ENCODE measurements at regions not wholly inside any gene's neighbourhood (a gene's known extent, or its start where the extent isn't known, plus 50 kb on each side); places are given as distances from the start of the nearest gene placed in this dataset.

- TF ChIP-seq IRF2 (CRISPR knock-in tag; IDR thresholded peaks at IDR 0.05), result no peak
- no peak for TF ChIP-seq MAFG (tag; conservative IDR thresholded peaks at IDR 0.05)
- no peak for TF ChIP-seq DPF2 (IDR thresholded peaks at IDR 0.05)
- no peak for TF ChIP-seq PPARD (CRISPR knock-in tag; IDR thresholded peaks at IDR 0.05)
- no peak for TF ChIP-seq ARID2 (IDR thresholded peaks at IDR 0.05)
These were observed 230.9 kb downstream of the NSUN3 start (continued) for GRCh38 chr3:94293793-94294195.

GRCh38 chr3:94294806-94295205 is 231.9 kb downstream of the NSUN3 start:
- Histone ChIP-seq H3K36me3 (ENCODE audit: control insufficient read depth, insufficient read depth, low read length) (no peaks in the 10 kb centered on the region), H3K4me1 (replicated peaks in 1 of 2; ENCODE audit: control insufficient read depth in 2 of 2, insufficient read depth in 2 of 2, low read length in 2 of 2) (no peaks in the 10 kb centered on the region), H3K9me3 (replicated peaks; ENCODE audit: control insufficient read depth, insufficient read depth, low read depth, low read length) (no peaks in the 10 kb centered on the region), H3K4me3 (no peak overlapping the region), H3K27ac (ENCODE audit: extremely low read depth, low read depth, low read length) (no peak overlapping the region), H3K9me1 (ENCODE audit: control insufficient read depth, insufficient read depth, low read length) (no peaks in the 10 kb centered on the region), H4K20me1 (replicated peaks; ENCODE audit: control insufficient read depth, insufficient read depth, low read length) (no peaks in the 10 kb centered on the region), H3K27me3 (ENCODE audit: control insufficient read depth in 2 of 2, insufficient read depth in 2 of 2, low read length in 2 of 2) (no peaks in the 10 kb centered on the region), H3K79me2 (ENCODE audit: control insufficient read depth, insufficient read depth, low read length) (no peaks in the 10 kb centered on the region), H3K4me2 (ENCODE audit: insufficient read depth, low read length) (no peak overlapping the region), H2AFZ (ENCODE audit: low read depth, low read length) (no peak overlapping the region), H3K9ac (ENCODE audit: insufficient read depth in 1 of 2, low read depth in 2 of 2, low read length in 2 of 2) (no peak overlapping the region)
- CTCF ChIA-PET (ENCODE audit: low intra/inter-chr PET ratio), result no interaction called here
- DNase-seq (ENCODE audit: extremely low read depth in 1 of 4, low spot score in 3 of 4) (no peak), ATAC-seq (no peak), FAIRE-seq (no peak)
- WGBS (ENCODE audit: insufficient coverage, low coverage, missing lambda C conversion rate), result 0% methylated on average over 1 of the region's 1 CpG
- TF ChIP-seq WHSC1 (IDR thresholded peaks at IDR 0.05; ENCODE audit: low read length) (no peak), FOXJ2 (tag; IDR thresholded peaks at IDR 0.05) (no peak), PTRF (tag; IDR thresholded peaks at IDR 0.05) (no peak), CEBPZ (IDR thresholded peaks at IDR 0.05; ENCODE audit: borderline replicate concordance, low read depth, low read length) (no peak), CCAR2 (IDR thresholded peaks at IDR 0.05; ENCODE audit: low read depth, low read length) (no peak)
- TF ChIP-seq, protein P1, sequence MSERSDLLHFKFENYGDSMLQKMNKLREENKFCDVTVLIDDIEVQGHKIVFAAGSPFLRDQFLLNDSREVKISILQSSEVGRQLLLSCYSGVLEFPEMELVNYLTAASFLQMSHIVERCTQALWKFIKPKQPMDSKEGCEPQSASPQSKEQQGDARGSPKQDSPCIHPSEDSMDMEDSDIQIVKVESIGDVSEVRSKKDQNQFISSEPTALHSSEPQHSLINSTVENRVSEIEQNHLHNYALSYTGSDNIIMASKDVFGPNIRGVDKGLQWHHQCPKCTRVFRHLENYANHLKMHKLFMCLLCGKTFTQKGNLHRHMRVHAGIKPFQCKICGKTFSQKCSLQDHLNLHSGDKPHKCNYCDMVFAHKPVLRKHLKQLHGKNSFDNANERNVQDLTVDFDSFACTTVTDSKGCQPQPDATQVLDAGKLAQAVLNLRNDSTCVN (CRISPR knock-in tag; IDR thresholded peaks at IDR 0.05), result no peak
- TF ChIP-seq, protein P2, sequence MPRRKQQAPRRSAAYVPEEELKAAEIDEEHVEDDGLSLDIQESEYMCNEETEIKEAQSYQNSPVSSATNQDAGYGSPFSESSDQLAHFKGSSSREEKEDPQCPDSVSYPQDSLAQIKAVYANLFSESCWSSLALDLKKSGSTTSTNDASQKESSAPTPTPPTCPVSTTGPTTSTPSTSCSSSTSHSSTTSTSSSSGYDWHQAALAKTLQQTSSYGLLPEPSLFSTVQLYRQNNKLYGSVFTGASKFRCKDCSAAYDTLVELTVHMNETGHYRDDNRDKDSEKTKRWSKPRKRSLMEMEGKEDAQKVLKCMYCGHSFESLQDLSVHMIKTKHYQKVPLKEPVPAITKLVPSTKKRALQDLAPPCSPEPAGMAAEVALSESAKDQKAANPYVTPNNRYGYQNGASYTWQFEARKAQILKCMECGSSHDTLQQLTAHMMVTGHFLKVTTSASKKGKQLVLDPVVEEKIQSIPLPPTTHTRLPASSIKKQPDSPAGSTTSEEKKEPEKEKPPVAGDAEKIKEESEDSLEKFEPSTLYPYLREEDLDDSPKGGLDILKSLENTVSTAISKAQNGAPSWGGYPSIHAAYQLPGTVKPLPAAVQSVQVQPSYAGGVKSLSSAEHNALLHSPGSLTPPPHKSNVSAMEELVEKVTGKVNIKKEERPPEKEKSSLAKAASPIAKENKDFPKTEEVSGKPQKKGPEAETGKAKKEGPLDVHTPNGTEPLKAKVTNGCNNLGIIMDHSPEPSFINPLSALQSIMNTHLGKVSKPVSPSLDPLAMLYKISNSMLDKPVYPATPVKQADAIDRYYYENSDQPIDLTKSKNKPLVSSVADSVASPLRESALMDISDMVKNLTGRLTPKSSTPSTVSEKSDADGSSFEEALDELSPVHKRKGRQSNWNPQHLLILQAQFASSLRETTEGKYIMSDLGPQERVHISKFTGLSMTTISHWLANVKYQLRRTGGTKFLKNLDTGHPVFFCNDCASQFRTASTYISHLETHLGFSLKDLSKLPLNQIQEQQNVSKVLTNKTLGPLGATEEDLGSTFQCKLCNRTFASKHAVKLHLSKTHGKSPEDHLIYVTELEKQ (CRISPR knock-in tag; IDR thresholded peaks at IDR 0.05), result no peak
- no TSS peak for BruUV-seq (replicated peaks)
- POLR2A ChIA-PET, result no interaction called here
- in situ Hi-C loops (cut with MboI) (no loop called here), intact Hi-C loops (cut with micrococcal nuclease) (no loop called here)

All from K562 (cell line).